ENCODE measurements at regions not wholly inside any gene's neighbourhood (a gene's known extent, or its start where the extent isn't known, plus 50 kb on each side); places are given as distances from the start of the nearest gene placed in this dataset.

DNA sequence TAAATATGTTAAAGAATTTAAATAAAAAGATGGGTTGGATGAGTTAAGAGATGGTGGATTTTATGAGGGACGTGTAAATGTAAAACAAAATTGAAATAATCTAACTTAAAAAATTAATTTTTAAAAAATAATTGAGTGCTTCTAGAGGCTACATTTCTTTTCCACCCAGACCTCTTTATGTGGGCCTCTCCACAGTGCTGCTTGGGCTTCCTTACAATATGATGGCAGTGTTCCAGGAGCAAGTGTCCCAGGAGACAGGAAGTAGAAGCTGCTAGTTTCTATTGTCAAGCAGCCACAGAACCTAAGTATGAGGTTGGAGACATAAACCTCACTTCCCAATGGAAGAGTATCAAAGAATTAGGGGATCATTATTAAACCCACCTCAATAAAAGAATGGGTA, 205.7 kb upstream of the CPHXL start:
- no peak for TF ChIP-seq EZH2phosphoT487 (IDR thresholded peaks at IDR 0.05; ENCODE audit: borderline replicate concordance, low read length)
- TF ChIP-seq, protein P1, sequence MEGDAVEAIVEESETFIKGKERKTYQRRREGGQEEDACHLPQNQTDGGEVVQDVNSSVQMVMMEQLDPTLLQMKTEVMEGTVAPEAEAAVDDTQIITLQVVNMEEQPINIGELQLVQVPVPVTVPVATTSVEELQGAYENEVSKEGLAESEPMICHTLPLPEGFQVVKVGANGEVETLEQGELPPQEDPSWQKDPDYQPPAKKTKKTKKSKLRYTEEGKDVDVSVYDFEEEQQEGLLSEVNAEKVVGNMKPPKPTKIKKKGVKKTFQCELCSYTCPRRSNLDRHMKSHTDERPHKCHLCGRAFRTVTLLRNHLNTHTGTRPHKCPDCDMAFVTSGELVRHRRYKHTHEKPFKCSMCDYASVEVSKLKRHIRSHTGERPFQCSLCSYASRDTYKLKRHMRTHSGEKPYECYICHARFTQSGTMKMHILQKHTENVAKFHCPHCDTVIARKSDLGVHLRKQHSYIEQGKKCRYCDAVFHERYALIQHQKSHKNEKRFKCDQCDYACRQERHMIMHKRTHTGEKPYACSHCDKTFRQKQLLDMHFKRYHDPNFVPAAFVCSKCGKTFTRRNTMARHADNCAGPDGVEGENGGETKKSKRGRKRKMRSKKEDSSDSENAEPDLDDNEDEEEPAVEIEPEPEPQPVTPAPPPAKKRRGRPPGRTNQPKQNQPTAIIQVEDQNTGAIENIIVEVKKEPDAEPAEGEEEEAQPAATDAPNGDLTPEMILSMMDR (IDR thresholded peaks at IDR 0.05; ENCODE audit: low read depth, low read length, poor library complexity, severe bottlenecking), result no peak
- Histone ChIP-seq H3K27ac (ENCODE audit: low read depth, low read length) (no peak overlapping the region), H3K36me3 (ENCODE audit: control insufficient read depth, low read length) (no peaks in the 10 kb centered on the region), H3K9me2 (replicated peaks; ENCODE audit: control insufficient read depth, low read length) (no peaks in the 10 kb centered on the region), H3K27me3 (ENCODE audit: control insufficient read depth, low read length) (no peaks in the 10 kb centered on the region), H3K4me3 (ENCODE audit: low read length) (no peak overlapping the region), H3F3A (ENCODE audit: control insufficient read depth, insufficient read depth) (no peaks in the 10 kb centered on the region), H4K20me1 (ENCODE audit: control insufficient read depth, insufficient read depth, low read depth, low read length) (no peaks in the 10 kb centered on the region), H3K9me3 (ENCODE audit: control insufficient read depth, insufficient read depth, low read length) (no peaks in the 10 kb centered on the region), H3K79me2 (ENCODE audit: control insufficient read depth, low read length) (no peaks in the 10 kb centered on the region), H3K4me2 (ENCODE audit: low read length) (no peak overlapping the region), H3K4me1 (ENCODE audit: control insufficient read depth, low read length) (no peaks in the 10 kb centered on the region)

DNA sequence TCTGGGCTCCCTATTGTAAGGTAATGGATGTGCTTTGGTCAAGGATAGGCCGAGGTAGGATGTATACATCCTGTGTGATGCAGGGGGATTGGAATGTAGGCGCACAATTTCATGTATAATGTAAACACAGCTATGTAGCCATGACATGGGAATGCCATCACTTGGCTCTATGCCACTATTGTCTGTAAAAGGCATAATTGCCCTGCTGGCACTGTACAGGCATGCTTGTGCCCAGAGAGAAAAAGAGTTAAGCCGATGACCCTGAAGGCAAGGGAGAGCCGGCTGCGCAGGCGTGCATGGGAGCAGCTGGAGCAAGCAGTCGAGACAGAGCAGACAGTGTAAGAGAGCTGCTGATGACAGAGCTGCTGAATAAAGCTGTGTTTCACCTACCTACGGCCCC, 212.5 kb upstream of the CPHXL start:
- Histone ChIP-seq H3K36me3 (ENCODE audit: control insufficient read depth, low read length) (no peaks in the 10 kb centered on the region), H3K9me2 (replicated peaks; ENCODE audit: control insufficient read depth, low read length) (no peaks in the 10 kb centered on the region), H3K79me2 (ENCODE audit: control insufficient read depth, low read length) (no peaks in the 10 kb centered on the region), H3K27me3 (ENCODE audit: control insufficient read depth, low read length) (no peaks in the 10 kb centered on the region), H3K27ac (ENCODE audit: low read depth, low read length) (no peak overlapping the region), H3K4me2 (ENCODE audit: low read length) (no peak overlapping the region), H3K4me1 (ENCODE audit: control insufficient read depth, low read length) (no peaks in the 10 kb centered on the region), H3K4me3 (ENCODE audit: low read length) (no peak overlapping the region), H3F3A (ENCODE audit: control insufficient read depth, insufficient read depth) (no peaks in the 10 kb centered on the region), H4K20me1 (ENCODE audit: control insufficient read depth, insufficient read depth, low read depth, low read length) (no peaks in the 10 kb centered on the region), H3K9me3 (ENCODE audit: control insufficient read depth, insufficient read depth, low read length) (no peaks in the 10 kb centered on the region)
- no peak for TF ChIP-seq EZH2phosphoT487 (IDR thresholded peaks at IDR 0.05; ENCODE audit: borderline replicate concordance, low read length)
- TF ChIP-seq, protein P1 (IDR thresholded peaks at IDR 0.05; ENCODE audit: low read depth, low read length, poor library complexity, severe bottlenecking), result no peak

DNA sequence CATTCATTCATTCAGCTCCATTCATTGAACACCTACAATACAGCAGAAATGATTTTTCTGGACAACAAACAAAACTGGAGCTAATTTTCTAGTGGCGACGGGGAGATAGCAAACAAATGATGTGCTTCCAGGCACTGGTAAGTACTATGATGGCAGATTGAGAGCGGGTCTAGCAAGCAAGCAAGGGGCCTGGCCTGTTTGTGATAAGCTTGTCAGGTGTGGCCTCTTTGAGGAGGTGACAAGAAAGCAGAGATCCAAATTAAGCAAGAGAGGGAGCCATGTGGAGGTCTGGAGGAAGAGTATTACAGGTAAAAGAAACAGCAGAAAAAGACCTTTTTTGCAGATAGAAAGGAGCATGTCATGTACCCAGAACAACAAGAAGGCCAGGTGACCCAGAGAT, 216.1 kb upstream of the CPHXL start:
- Histone ChIP-seq H3K4me1 (ENCODE audit: control insufficient read depth, low read length) (no peaks in the 10 kb centered on the region), H3K9me2 (replicated peaks; ENCODE audit: control insufficient read depth, low read length) (no peaks in the 10 kb centered on the region), H3K27me3 (ENCODE audit: control insufficient read depth, low read length) (no peaks in the 10 kb centered on the region), H3K36me3 (ENCODE audit: control insufficient read depth, low read length) (no peaks in the 10 kb centered on the region), H3K79me2 (ENCODE audit: control insufficient read depth, low read length) (no peaks in the 10 kb centered on the region), H4K20me1 (ENCODE audit: control insufficient read depth, insufficient read depth, low read depth, low read length) (no peaks in the 10 kb centered on the region), H3K27ac (ENCODE audit: low read depth, low read length) (no peak overlapping the region), H3F3A (ENCODE audit: control insufficient read depth, insufficient read depth) (no peaks in the 10 kb centered on the region), H3K9me3 (ENCODE audit: control insufficient read depth, insufficient read depth, low read length) (no peaks in the 10 kb centered on the region), H3K4me3 (ENCODE audit: low read length) (no peak overlapping the region), H3K4me2 (ENCODE audit: low read length) (no peak overlapping the region)
- TF ChIP-seq, protein P1 (IDR thresholded peaks at IDR 0.05; ENCODE audit: low read depth, low read length, poor library complexity, severe bottlenecking), result no peak
- TF ChIP-seq EZH2phosphoT487 (IDR thresholded peaks at IDR 0.05; ENCODE audit: borderline replicate concordance, low read length), result no peak

DNA sequence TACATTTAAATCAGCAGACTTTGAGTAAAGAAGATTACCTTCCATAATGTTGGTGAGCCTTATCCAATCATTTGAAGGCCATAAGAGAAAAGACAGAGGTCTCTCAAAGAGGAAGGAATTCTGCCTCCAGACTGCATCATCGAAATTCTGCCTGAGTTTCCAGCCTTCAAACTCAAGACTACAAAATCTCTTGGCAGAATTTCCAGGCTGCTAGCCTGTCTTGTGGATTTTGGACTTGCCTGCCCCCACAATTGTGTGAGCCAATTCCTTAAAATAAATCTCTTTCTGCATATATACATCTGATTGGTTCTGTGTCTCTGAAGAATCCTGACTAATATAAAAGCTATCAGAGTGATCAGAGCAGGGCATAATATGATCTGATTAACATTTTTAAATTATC, 216.6 kb upstream of the CPHXL start:
- Histone ChIP-seq H3K36me3 (ENCODE audit: control insufficient read depth, low read length) (no peaks in the 10 kb centered on the region), H3K4me2 (ENCODE audit: low read length) (no peak overlapping the region), H3K4me1 (ENCODE audit: control insufficient read depth, low read length) (no peaks in the 10 kb centered on the region), H3K27me3 (ENCODE audit: control insufficient read depth, low read length) (no peaks in the 10 kb centered on the region), H3F3A (ENCODE audit: control insufficient read depth, insufficient read depth) (no peaks in the 10 kb centered on the region), H3K9me3 (ENCODE audit: control insufficient read depth, insufficient read depth, low read length) (no peaks in the 10 kb centered on the region), H3K9me2 (replicated peaks; ENCODE audit: control insufficient read depth, low read length) (no peaks in the 10 kb centered on the region), H4K20me1 (ENCODE audit: control insufficient read depth, insufficient read depth, low read depth, low read length) (no peaks in the 10 kb centered on the region), H3K27ac (ENCODE audit: low read depth, low read length) (no peak overlapping the region), H3K4me3 (ENCODE audit: low read length) (no peak overlapping the region), H3K79me2 (ENCODE audit: control insufficient read depth, low read length) (no peaks in the 10 kb centered on the region)
- TF ChIP-seq, protein P1 (IDR thresholded peaks at IDR 0.05; ENCODE audit: low read depth, low read length, poor library complexity, severe bottlenecking), result no peak
- no peak for TF ChIP-seq EZH2phosphoT487 (IDR thresholded peaks at IDR 0.05; ENCODE audit: borderline replicate concordance, low read length)
